GM12878 (cell line): ENCODE measurements at regions not wholly inside any gene's neighbourhood (a gene's known extent, or its start where the extent isn't known, plus 50 kb on each side); places are given as distances from the start of the nearest gene placed in this dataset.

ENCODE experiments used
- ATAC-seq: fragments of 200-7000 bp; cut with Tn5 transposase; 3 replicates; pipeline ENCODE4 v1.9.1; 2020; ENCODE audit warnings: mild to moderate bottlenecking, moderate library complexity
- BruUV-seq: library from RNA; stranded (reverse); fragments of 400-500 nt; replicated peaks from 2 replicates; lab custom pipeline; 2021; lab: Mats Ljungman, UMichigan
- CTCF ChIA-PET: fragments of 300-600 bp; sonication (Branson Sonifier 250); formaldehyde crosslinking; extraction: SDS; loops from one replicate; lab custom pipeline; 2021; ENCODE audit warnings: inconsistent platforms; lab: Yijun Ruan, JAX
- POLR2A ChIA-PET: fragments of 350-600 bp; formaldehyde crosslinking; extraction: SDS; loops from one replicate; lab custom pipeline; 2021; ENCODE audit warnings: inconsistent platforms; lab: Charles Lee
- RAD21 ChIA-PET: fragments of 300-600 bp; sonication (Branson Sonifier 250); formaldehyde crosslinking; loops from one replicate; lab custom pipeline; 2023; ENCODE audit warnings: antibody characterized with exemption; ENCODE audit not compliant: unreplicated experiment; lab: Charles Lee
- SMC1A ChIA-PET: fragments of 300-600 bp; sonication (Branson Sonifier 250); formaldehyde crosslinking; loops from one replicate; lab custom pipeline; 2023; ENCODE audit not compliant: unreplicated experiment, uncharacterized antibody; lab: Charles Lee
- DNase-seq: peaks from one replicate; pipeline ENCODE4 v3.0.0-alpha.2; 2011; ENCODE audit warnings: low read depth, low spot score
- FAIRE-seq: peaks from 3 replicates; lab custom pipeline; 2011; peaks lifted over from hg19 to GRCh38; lab: Jason Lieb, UNC
- H2AFZ ChIP-seq: 2 replicates; pipeline ENCODE4 v1.6.0; 2011; ENCODE audit warnings: low read depth, low read length, control low read depth; ENCODE audit not compliant: control insufficient read depth
- H3K27ac ChIP-seq: 2 replicates; pipeline ENCODE4 v1.5.1; 2011; ENCODE audit warnings: control low read depth; ENCODE audit not compliant: control insufficient read depth, insufficient read depth
- H3K27me3 ChIP-seq, 2 experiments: replicated peaks in 1 of 2; 2 replicates each; pipeline versions ENCODE4 v1.6.0 to v1.6.1; 2011; ENCODE audit warnings: low read length in 1 of 2; ENCODE audit not compliant: control insufficient read depth in 2 of 2, insufficient read depth in 2 of 2
- H3K36me3 ChIP-seq, 2 experiments: 2 replicates each; pipeline ENCODE4 v1.5.1; 2011; ENCODE audit warnings: low read length in 1 of 2; ENCODE audit not compliant: control insufficient read depth in 2 of 2, insufficient read depth in 2 of 2
- H3K4me1 ChIP-seq: 2 replicates; pipeline ENCODE4 v1.6.1; 2011; ENCODE audit warnings: mild to moderate bottlenecking, low read length, moderate library complexity, mixed read lengths; ENCODE audit not compliant: control insufficient read depth, insufficient read depth
- H3K4me2 ChIP-seq: 2 replicates; pipeline ENCODE4 v1.6.0; 2011; ENCODE audit warnings: control low read depth; ENCODE audit not compliant: control insufficient read depth, insufficient read depth
- H3K4me3 ChIP-seq: fragments of 200-600 bp; sonication (generic); 2 replicates; pipeline ENCODE4 v1.5.1; 2016
- H3K79me2 ChIP-seq: 2 replicates; pipeline ENCODE4 v1.6.0; 2011; ENCODE audit warnings: low read length; ENCODE audit not compliant: control insufficient read depth, insufficient read depth
- H3K9ac ChIP-seq: 2 replicates; pipeline ENCODE4 v1.8.0; 2011; ENCODE audit warnings: low read length, control low read depth, mixed read lengths; ENCODE audit not compliant: control insufficient read depth, insufficient read depth
- H3K9me3 ChIP-seq: replicated peaks from 3 replicates; pipeline ENCODE4 v1.5.1; 2011; ENCODE audit warnings: mild to moderate bottlenecking, low read length; ENCODE audit not compliant: control insufficient read depth, insufficient read depth
- H4K20me1 ChIP-seq: 2 replicates; pipeline ENCODE4 v1.6.0; 2011; ENCODE audit not compliant: control insufficient read depth, insufficient read depth
- BCL11A ChIP-seq: IDR thresholded peaks from 2 replicates; pipeline ENCODE4 v1.6.1; 2011; ENCODE audit warnings: low read depth, low read length
- NR2C1 ChIP-seq: fragments of 450-650 bp; IDR thresholded peaks from 2 replicates; pipeline ENCODE4 v1.6.1; 2017; ENCODE audit warnings: antibody characterized with exemption, mild to moderate bottlenecking, moderate library complexity
- RFX5 ChIP-seq: IDR thresholded peaks from 2 replicates; pipeline ENCODE4 v1.6.1; 2011; ENCODE audit warnings: low read depth, low read length, improper control_type of control experiment
- SREBF1 ChIP-seq: IDR thresholded peaks from 2 replicates; pipeline ENCODE4 v1.6.1; 2012; ENCODE audit warnings: mild to moderate bottlenecking, low read length
- YBX1 ChIP-seq: fragments of 450-650 bp; IDR thresholded peaks from 2 replicates; pipeline ENCODE4 v1.6.1; 2016; ENCODE audit warnings: antibody characterized with exemption
- WGBS: methylation state at CpG from one replicate; pipeline ENCODE4 v1.1.6; 2016; ENCODE audit warnings: low lambda C conversion rate; ENCODE audit not compliant: insufficient replicate concordance, insufficient coverage; ENCODE audit errors: missing lambda C conversion rate; 5-methylcytosine and 5-hydroxymethylcytosine counted together
- in situ Hi-C: fragments of 300-500 bp; cut with MboI; formaldehyde crosslinking; loops from 9 replicates; pipeline ENCODE4 v1.14.3; 2018; ENCODE audit warnings: mixed read lengths
- intact Hi-C: fragments of 100-400 bp; cut with micrococcal nuclease; formaldehyde crosslinking; loops from one replicate; pipeline ENCODE4 v1.14.2; 2022; ENCODE audit not compliant: unreplicated experiment
- TF ChIP-seq, protein P1 (sequence below): fragments of 450-650 bp; conservative IDR thresholded peaks from 2 replicates; pipeline ENCODE4 v1.6.1; 2017; ENCODE audit warnings: mild to moderate bottlenecking, moderate library complexity
- TF ChIP-seq, protein P2 (sequence below): fragments of 450-650 bp; IDR thresholded peaks from 2 replicates; pipeline ENCODE4 v1.6.1; 2014; ENCODE audit warnings: mild to moderate bottlenecking
- TF ChIP-seq, protein P3 (sequence below): IDR thresholded peaks from 2 replicates; pipeline ENCODE4 v1.6.1; 2012; ENCODE audit warnings: improper control_type of control experiment, low read depth, low read length; ENCODE audit not compliant: insufficient replicate concordance

DNA sequence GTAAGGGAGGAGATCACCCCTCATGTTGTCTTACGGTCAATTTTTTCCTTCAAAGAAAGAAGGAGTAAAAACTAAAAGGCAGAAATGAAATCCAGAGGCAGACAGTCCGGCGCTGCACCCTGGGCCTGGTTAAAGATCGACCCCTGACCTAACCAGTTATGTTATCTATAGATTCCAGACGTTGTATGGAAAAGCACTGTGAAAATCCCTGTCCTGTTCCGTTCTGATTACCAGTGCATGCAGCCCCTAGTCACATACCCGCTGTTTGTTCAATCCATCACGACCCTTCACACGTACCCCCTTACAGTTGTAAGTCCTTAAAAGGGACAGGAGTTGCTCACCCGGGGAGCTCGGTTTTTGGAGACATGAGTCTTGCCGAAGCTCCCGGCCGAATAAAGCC is 105.6 kb upstream of the JADE1 start:
- Histone ChIP-seq H3K36me3 (no peaks in the 10 kb centered on the region), H4K20me1 (no peaks in the 10 kb centered on the region), H3K9me3 (no peaks in the 10 kb centered on the region), H2AFZ (no peak overlapping the region), H3K27me3 (no peaks in the 10 kb centered on the region), H3K4me3 (no peak overlapping the region), H3K79me2 (no peaks in the 10 kb centered on the region), H3K9ac (no peak overlapping the region), H3K27ac (no peak overlapping the region), H3K4me2 (no peak overlapping the region), H3K4me1 (no peaks in the 10 kb centered on the region)
- intact Hi-C loops, result no loop called here
- ChIA-PET CTCF (interaction anchor here (0.6 kb wide), 1 partner anchor 622 kb away, joined by 3 read pairs; no protein-coding TSS in a partner anchor), POLR2A (no interaction called here), SMC1A (no interaction called here), RAD21 (no interaction called here)
- TF ChIP-seq RFX5 (no peak), SREBF1 (no peak)
- ATAC-seq (no peak), DNase-seq (no peak), FAIRE-seq (no peak)
- WGBS, result 74% methylated on average over 14 of the region's 14 CpGs
- in situ Hi-C loops, result no loop called here
- BruUV-seq, result no TSS peak

DNA sequence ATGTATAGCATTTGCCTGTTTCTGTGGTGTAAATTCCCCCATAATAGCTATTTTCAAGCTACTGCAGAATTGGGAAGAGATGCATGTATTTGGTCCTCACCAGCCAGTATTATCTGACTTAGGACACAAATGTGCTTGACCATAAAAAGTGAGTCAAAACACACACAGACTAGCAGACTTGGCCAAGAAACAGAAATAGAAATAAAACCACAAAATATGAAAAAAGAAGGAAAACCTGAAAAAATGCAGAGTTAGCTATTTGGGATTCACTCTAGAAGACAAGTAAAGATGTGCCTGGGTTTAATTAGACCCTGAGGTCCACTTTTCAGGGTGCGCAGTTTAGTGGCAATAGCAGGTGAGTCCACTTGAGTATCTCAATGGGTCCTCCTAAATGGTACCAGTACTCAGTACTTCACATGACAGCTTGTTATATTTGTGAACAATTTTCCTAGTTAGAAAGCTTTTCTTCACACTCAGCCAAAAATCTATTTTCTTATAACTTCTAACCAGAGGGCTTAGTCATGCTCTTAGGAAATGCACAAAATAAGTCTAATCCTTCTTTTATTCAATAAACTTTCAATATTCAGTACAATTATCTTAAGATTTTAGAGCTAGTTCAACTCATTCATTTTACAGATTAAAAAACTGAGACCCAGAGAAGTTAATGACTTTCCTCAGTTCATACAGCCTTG is 108.7 kb upstream of the JADE1 start:
- no peak overlapping the region for H3K4me2 ChIP-seq
- intact Hi-C loops (no loop called here), in situ Hi-C loops (no loop called here)
- H3K4me1 ChIP-seq, result no peaks in the 10 kb centered on the region
- DNase-seq (no peak), ATAC-seq (no peak), FAIRE-seq (no peak)
- H3K36me3 ChIP-seq, result no peaks in the 10 kb centered on the region
- no peaks in the 10 kb centered on the region for H3K27me3 ChIP-seq
- no peaks in the 10 kb centered on the region for H3K79me2 ChIP-seq
- H3K9me3 ChIP-seq, result no peaks in the 10 kb centered on the region
- BruUV-seq, result no TSS peak
- WGBS, result 45% methylated on average over 1 of the region's 1 CpG
- H3K9ac ChIP-seq, result no peak overlapping the region
- H4K20me1 ChIP-seq, result no peaks in the 10 kb centered on the region
- no peak overlapping the region for H3K4me3 ChIP-seq
- ChIA-PET RAD21 (interaction anchor here (0.5 kb wide), 1 partner anchor 109 kb away, joined by 6 read pairs; no protein-coding TSS in a partner anchor), POLR2A (no interaction called here), SMC1A (interaction anchor here (0.6 to 1.5 kb wide), 6 partner anchors 9 to 144 kb away, joined by 3 to 5 read pairs (median 4); no protein-coding TSS in a partner anchor), CTCF (interaction anchor here (0.6 to 1.8 kb wide), 3 partner anchors 9 to 507 kb away, joined by 3 to 7 read pairs (median 5); no protein-coding TSS in a partner anchor)
- no peak overlapping the region for H3K27ac ChIP-seq
- H2AFZ ChIP-seq, result no peak overlapping the region
- TF ChIP-seq NR2C1 (no peak), YBX1 (no peak), BCL11A (no peak)
- TF ChIP-seq, protein P1, sequence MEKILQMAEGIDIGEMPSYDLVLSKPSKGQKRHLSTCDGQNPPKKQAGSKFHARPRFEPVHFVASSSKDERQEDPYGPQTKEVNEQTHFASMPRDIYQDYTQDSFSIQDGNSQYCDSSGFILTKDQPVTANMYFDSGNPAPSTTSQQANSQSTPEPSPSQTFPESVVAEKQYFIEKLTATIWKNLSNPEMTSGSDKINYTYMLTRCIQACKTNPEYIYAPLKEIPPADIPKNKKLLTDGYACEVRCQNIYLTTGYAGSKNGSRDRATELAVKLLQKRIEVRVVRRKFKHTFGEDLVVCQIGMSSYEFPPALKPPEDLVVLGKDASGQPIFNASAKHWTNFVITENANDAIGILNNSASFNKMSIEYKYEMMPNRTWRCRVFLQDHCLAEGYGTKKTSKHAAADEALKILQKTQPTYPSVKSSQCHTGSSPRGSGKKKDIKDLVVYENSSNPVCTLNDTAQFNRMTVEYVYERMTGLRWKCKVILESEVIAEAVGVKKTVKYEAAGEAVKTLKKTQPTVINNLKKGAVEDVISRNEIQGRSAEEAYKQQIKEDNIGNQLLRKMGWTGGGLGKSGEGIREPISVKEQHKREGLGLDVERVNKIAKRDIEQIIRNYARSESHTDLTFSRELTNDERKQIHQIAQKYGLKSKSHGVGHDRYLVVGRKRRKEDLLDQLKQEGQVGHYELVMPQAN, result no peak
- TF ChIP-seq, protein P2, sequence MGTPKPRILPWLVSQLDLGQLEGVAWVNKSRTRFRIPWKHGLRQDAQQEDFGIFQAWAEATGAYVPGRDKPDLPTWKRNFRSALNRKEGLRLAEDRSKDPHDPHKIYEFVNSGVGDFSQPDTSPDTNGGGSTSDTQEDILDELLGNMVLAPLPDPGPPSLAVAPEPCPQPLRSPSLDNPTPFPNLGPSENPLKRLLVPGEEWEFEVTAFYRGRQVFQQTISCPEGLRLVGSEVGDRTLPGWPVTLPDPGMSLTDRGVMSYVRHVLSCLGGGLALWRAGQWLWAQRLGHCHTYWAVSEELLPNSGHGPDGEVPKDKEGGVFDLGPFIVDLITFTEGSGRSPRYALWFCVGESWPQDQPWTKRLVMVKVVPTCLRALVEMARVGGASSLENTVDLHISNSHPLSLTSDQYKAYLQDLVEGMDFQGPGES, result no peak
- TF ChIP-seq, protein P3, sequence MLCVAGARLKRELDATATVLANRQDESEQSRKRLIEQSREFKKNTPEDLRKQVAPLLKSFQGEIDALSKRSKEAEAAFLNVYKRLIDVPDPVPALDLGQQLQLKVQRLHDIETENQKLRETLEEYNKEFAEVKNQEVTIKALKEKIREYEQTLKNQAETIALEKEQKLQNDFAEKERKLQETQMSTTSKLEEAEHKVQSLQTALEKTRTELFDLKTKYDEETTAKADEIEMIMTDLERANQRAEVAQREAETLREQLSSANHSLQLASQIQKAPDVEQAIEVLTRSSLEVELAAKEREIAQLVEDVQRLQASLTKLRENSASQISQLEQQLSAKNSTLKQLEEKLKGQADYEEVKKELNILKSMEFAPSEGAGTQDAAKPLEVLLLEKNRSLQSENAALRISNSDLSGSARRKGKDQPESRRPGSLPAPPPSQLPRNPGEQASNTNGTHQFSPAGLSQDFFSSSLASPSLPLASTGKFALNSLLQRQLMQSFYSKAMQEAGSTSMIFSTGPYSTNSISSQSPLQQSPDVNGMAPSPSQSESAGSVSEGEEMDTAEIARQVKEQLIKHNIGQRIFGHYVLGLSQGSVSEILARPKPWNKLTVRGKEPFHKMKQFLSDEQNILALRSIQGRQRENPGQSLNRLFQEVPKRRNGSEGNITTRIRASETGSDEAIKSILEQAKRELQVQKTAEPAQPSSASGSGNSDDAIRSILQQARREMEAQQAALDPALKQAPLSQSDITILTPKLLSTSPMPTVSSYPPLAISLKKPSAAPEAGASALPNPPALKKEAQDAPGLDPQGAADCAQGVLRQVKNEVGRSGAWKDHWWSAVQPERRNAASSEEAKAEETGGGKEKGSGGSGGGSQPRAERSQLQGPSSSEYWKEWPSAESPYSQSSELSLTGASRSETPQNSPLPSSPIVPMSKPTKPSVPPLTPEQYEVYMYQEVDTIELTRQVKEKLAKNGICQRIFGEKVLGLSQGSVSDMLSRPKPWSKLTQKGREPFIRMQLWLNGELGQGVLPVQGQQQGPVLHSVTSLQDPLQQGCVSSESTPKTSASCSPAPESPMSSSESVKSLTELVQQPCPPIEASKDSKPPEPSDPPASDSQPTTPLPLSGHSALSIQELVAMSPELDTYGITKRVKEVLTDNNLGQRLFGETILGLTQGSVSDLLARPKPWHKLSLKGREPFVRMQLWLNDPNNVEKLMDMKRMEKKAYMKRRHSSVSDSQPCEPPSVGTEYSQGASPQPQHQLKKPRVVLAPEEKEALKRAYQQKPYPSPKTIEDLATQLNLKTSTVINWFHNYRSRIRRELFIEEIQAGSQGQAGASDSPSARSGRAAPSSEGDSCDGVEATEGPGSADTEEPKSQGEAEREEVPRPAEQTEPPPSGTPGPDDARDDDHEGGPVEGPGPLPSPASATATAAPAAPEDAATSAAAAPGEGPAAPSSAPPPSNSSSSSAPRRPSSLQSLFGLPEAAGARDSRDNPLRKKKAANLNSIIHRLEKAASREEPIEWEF, result no peak
